ENCODE measurements at regions not wholly inside any gene's neighbourhood (a gene's known extent, or its start where the extent isn't known, plus 50 kb on each side); places are given as distances from the start of the nearest gene placed in this dataset.
A peak's percentile ranks its signal among the peaks of the same experiment; 100 is the strongest.

GRCh38 chr7:114856625-114857024 lies 65.3 kb upstream of the MDFIC start:
- no peak for DNase-seq (ENCODE audit: low read depth in 2 of 2)

- DNase-seq (ENCODE audit: low read depth in 2 of 2) = no peak
These were observed 64.3 kb upstream of the MDFIC start for GRCh38 chr7:114857605-114858004.

GRCh38 chr7:114859477-114859876 lies 62.4 kb upstream of the MDFIC start:
- no peak for DNase-seq (ENCODE audit: low read depth in 2 of 2)

- no peak for DNase-seq (ENCODE audit: low read depth in 2 of 2)
These were observed 61.7 kb upstream of the MDFIC start for GRCh38 chr7:114860206-114860605.

GRCh38 chr7:114862406-114862805 lies 59.5 kb upstream of the MDFIC start:
- no peak for DNase-seq (ENCODE audit: low read depth in 2 of 2)

- DNase-seq (ENCODE audit: low read depth in 2 of 2) = no peak
These were observed 57.6 kb upstream of the MDFIC start for GRCh38 chr7:114864278-114864677.

- peak; percentile 16 to 20 for DNase-seq (ENCODE audit: low read depth in 2 of 2)
These were observed 56.3 kb upstream of the MDFIC start for GRCh38 chr7:114865564-114865963.
